ENCODE measurements at regions not wholly inside any gene's neighbourhood (a gene's known extent, or its start where the extent isn't known, plus 50 kb on each side); places are given as distances from the start of the nearest gene placed in this dataset.
"Not testable (repeated sequence)": the region's sequence is repeated elsewhere in the genome, so short reads cannot be mapped to it uniquely, and the experiment has no call there.

GRCh38 chr4:189665712-189666305 is 274.9 kb upstream of the FRG1 start:
- TF ChIP-seq USF2 (IDR thresholded peaks at IDR 0.05; ENCODE audit: low read depth, low read length); POLR2A (IDR thresholded peaks at IDR 0.05; ENCODE audit: low read depth, low read length); CTCF (conservative IDR thresholded peaks at IDR 0.05; ENCODE audit: low read depth, low read length); SMC3 (IDR thresholded peaks at IDR 0.05; ENCODE audit: low read depth, low read length); RFX5 (IDR thresholded peaks at IDR 0.05; ENCODE audit: low read depth, low read length); ELK1 (IDR thresholded peaks at IDR 0.05; ENCODE audit: borderline replicate concordance, low read depth, low read length); MXI1 (IDR thresholded peaks at IDR 0.05; ENCODE audit: borderline replicate concordance, low read depth, low read length); RAD21 (IDR thresholded peaks at IDR 0.05; ENCODE audit: low read length); MAFK (IDR thresholded peaks at IDR 0.05; ENCODE audit: low read depth, low read length): not testable (repeated sequence)

Measured in IMR-90 (cell line).